SK-N-SH (cell line): ENCODE measurements at regions not wholly inside any gene's neighbourhood (a gene's known extent, or its start where the extent isn't known, plus 50 kb on each side); places are given as distances from the start of the nearest gene placed in this dataset.

Source experiments
- CTCF ChIA-PET: fragments of 300-600, 350-600 bp; formaldehyde crosslinking; extraction: SDS; loops from one replicate; lab custom pipeline; 2021; lab: Yijun Ruan, JAX
- POLR2A ChIA-PET: fragments of 350-600 bp; sonication (Branson Sonifier 250); formaldehyde crosslinking; extraction: SDS; loops from one replicate; lab custom pipeline; 2020; ENCODE audit warnings: antibody characterized with exemption, inconsistent platforms; lab: Yijun Ruan, JAX
- DNase-seq: peaks from one replicate; pipeline ENCODE4 v3.0.0; 2012
- H2AFZ ChIP-seq: fragments of 200-600 bp; sonication (generic); 2 replicates; pipeline ENCODE4 v1.8.1; 2016; ENCODE audit warnings: antibody characterized with exemption, mild to moderate bottlenecking, low read depth
- H3F3A ChIP-seq: fragments of 200-600 bp; sonication (generic); replicated peaks from 2 replicates; pipeline ENCODE3; 2016; ENCODE audit warnings: antibody characterized with exemption, mild to moderate bottlenecking; ENCODE audit not compliant: insufficient read depth
- H3K27ac ChIP-seq, 2 experiments: fragments of 200-500 bp in 1 of 2; fragments of 200-600 bp in 1 of 2; sonication (Bioruptor generic) in 1 of 2; sonication (generic), shearing (Covaris generic) in 1 of 2; 2 replicates each; pipeline versions ENCODE4 v1.5.1 to v1.6.1; 2014 to 2016; ENCODE audit warnings: low read depth in 2 of 2, inconsistent platforms in 1 of 2, low read length in 1 of 2, mild to moderate bottlenecking in 1 of 2, mixed read lengths in 1 of 2
- H3K27me3 ChIP-seq: fragments of 200-600 bp; sonication (generic), shearing (Covaris generic); 2 replicates; pipeline ENCODE4 v1.6.1; 2016; ENCODE audit warnings: mixed run types; ENCODE audit not compliant: insufficient read depth
- H3K36me3 ChIP-seq, 2 experiments: fragments of 200-500 bp in 1 of 2; fragments of 200-600 bp in 1 of 2; sonication (Bioruptor generic) in 1 of 2; sonication (generic) in 1 of 2; replicated peaks in 1 of 2; 2 replicates each; pipeline versions ENCODE3 to v1.5.1; 2014 to 2016; ENCODE audit warnings: low read length in 1 of 2, mild to moderate bottlenecking in 1 of 2; ENCODE audit not compliant: insufficient read depth in 2 of 2, control insufficient read depth in 1 of 2
- H3K4me1 ChIP-seq, 2 experiments: fragments of 200-500 bp in 1 of 2; fragments of 200-600 bp in 1 of 2; sonication (Bioruptor generic) in 1 of 2; sonication (generic), shearing (Covaris generic) in 1 of 2; 2 replicates each; pipeline versions ENCODE4 v1.5.1 to v1.6.1; 2014 to 2016; ENCODE audit warnings: low read depth in 1 of 2, low read length in 1 of 2, mixed run types in 1 of 2; ENCODE audit not compliant: insufficient read depth in 2 of 2, control insufficient read depth in 1 of 2
- H3K4me2 ChIP-seq: fragments of 200-600 bp; sonication (generic), shearing (Covaris generic); 2 replicates; pipeline ENCODE4 v1.6.1; 2017; ENCODE audit warnings: mixed run types
- H3K4me3 ChIP-seq, 2 experiments: fragments of 200-500 bp in 1 of 2; fragments of 200-600 bp in 1 of 2; sonication (Bioruptor generic) in 1 of 2; sonication (generic), shearing (Covaris generic) in 1 of 2; 2 replicates each; pipeline versions ENCODE4 v1.5.1 to v1.8.1; 2014 to 2016; ENCODE audit warnings: low read depth in 2 of 2, inconsistent platforms in 1 of 2, low read length in 1 of 2, mild to moderate bottlenecking in 1 of 2, mixed read lengths in 1 of 2, moderate library complexity in 1 of 2
- H3K79me2 ChIP-seq: fragments of 200-600 bp; sonication (generic); 2 replicates; pipeline ENCODE4 v1.8.1; 2017; ENCODE audit warnings: mild to moderate bottlenecking; ENCODE audit not compliant: insufficient read depth
- H3K9ac ChIP-seq: fragments of 200-600 bp; sonication (generic); 2 replicates; pipeline ENCODE4 v1.6.1; 2017; ENCODE audit warnings: mixed run types
- H3K9me2 ChIP-seq: fragments of 200-600 bp; sonication (generic); 2 replicates; pipeline ENCODE4 v1.6.1; 2017; ENCODE audit warnings: mixed run types
- H3K9me3 ChIP-seq: fragments of 200-600 bp; sonication (generic); 2 replicates; pipeline ENCODE4 v1.6.1; 2017; ENCODE audit warnings: mixed run types, mild to moderate bottlenecking, moderate library complexity
- H4K20me1 ChIP-seq: fragments of 200-600 bp; sonication (generic); 2 replicates; pipeline ENCODE4 v1.6.1; 2017; ENCODE audit warnings: mild to moderate bottlenecking, mixed run types; ENCODE audit not compliant: insufficient read depth
- CHD2 ChIP-seq: fragments of 150-350 bp; IDR thresholded peaks from 2 replicates; pipeline ENCODE4 v1.6.1; 2018; ENCODE audit warnings: low read length; ENCODE audit not compliant: partially characterized antibody
- CTCF ChIP-seq: fragments of 200-600 bp; sonication (generic); IDR thresholded peaks from 2 replicates; pipeline ENCODE4 v1.6.1; 2017; ENCODE audit warnings: antibody characterized with exemption, mild to moderate bottlenecking, moderate library complexity
- ELF1 ChIP-seq: IDR thresholded peaks from 2 replicates; pipeline ENCODE4 v1.4.0; 2012
- EZH2phosphoT487 ChIP-seq: fragments of 200-600 bp; sonication (generic); IDR thresholded peaks from 2 replicates; pipeline ENCODE4 v1.6.1; 2017; ENCODE audit warnings: low read depth, mixed run types, mild to moderate bottlenecking, antibody characterized with exemption, moderate library complexity, borderline replicate concordance
- FOXM1 ChIP-seq: IDR thresholded peaks from 2 replicates; pipeline ENCODE4 v1.4.0; 2012; ENCODE audit warnings: low read depth, mild to moderate bottlenecking
- GABPA ChIP-seq: IDR thresholded peaks from 2 replicates; pipeline ENCODE4 v1.4.0; 2012; ENCODE audit warnings: low read depth, mild to moderate bottlenecking
- NFIC ChIP-seq: IDR thresholded peaks from 2 replicates; pipeline ENCODE4 v1.4.0; 2012; ENCODE audit warnings: borderline replicate concordance
- POLR2AphosphoS5 ChIP-seq: IDR thresholded peaks from 2 replicates; pipeline ENCODE4 v1.6.1; 2012; ENCODE audit warnings: low read depth, low read length
- RFX5 ChIP-seq: IDR thresholded peaks from 2 replicates; pipeline ENCODE4 v1.6.1; 2012; ENCODE audit warnings: mild to moderate bottlenecking, improper control_type of control experiment, low read length
- SMC3 ChIP-seq: IDR thresholded peaks from 2 replicates; pipeline ENCODE4 v1.6.1; 2012; ENCODE audit warnings: low read depth, low read length, improper control_type of control experiment
- TAF1 ChIP-seq: IDR thresholded peaks from 2 replicates; pipeline ENCODE4 v1.6.1; 2012; ENCODE audit warnings: low read depth, mild to moderate bottlenecking, low read length, moderate library complexity, borderline replicate concordance
- TEAD4 ChIP-seq: IDR thresholded peaks from 2 replicates; pipeline ENCODE4 v1.4.0; 2012; ENCODE audit warnings: mild to moderate bottlenecking, borderline replicate concordance; ENCODE audit not compliant: insufficient read depth
- WGBS: methylation state at CpG from one replicate; pipeline ENCODE4 v1.1.6; 2017; ENCODE audit warnings: low lambda C conversion rate; 5-methylcytosine and 5-hydroxymethylcytosine counted together
- TF ChIP-seq, protein P1 (sequence below): fragments of 150-350 bp; IDR thresholded peaks from 2 replicates; pipeline ENCODE4 v1.6.1; 2017; ENCODE audit warnings: antibody characterized with exemption, low read length, low read depth, borderline replicate concordance
- TF ChIP-seq, protein P2 (sequence below): fragments of 150-350 bp; IDR thresholded peaks from 2 replicates; pipeline ENCODE4 v1.6.1; 2016; ENCODE audit warnings: mild to moderate bottlenecking, low read depth, low read length
- TF ChIP-seq, protein P3 (sequence below): IDR thresholded peaks from 2 replicates; pipeline ENCODE4; 2012

- no peak overlapping the region for H3K9ac ChIP-seq
- no peak overlapping the region for H3K4me2 ChIP-seq
- H3K4me1 ChIP-seq = peaks cover 0 to 3% of the 10 kb centered on the region in 2 experiments; a peak in 1 of 4 replicates
- no peaks in the 10 kb centered on the region for H3K79me2 ChIP-seq
- H3K9me2 ChIP-seq = no peaks in the 10 kb centered on the region
- H3K27me3 ChIP-seq = no peaks in the 10 kb centered on the region
- no peak overlapping the region for H3K4me3 ChIP-seq
- no peaks in the 10 kb centered on the region for H3K36me3 ChIP-seq
- TF ChIP-seq ELF1 (no peak), RFX5 (no peak), POLR2AphosphoS5 (no peak), CTCF (no peak), EZH2phosphoT487 (no peak), CHD2 (no peak), GABPA (no peak), TAF1 (no peak), NFIC (no peak), FOXM1 (no peak), TEAD4 (no peak), SMC3 (no peak)
- TF ChIP-seq, protein P1, sequence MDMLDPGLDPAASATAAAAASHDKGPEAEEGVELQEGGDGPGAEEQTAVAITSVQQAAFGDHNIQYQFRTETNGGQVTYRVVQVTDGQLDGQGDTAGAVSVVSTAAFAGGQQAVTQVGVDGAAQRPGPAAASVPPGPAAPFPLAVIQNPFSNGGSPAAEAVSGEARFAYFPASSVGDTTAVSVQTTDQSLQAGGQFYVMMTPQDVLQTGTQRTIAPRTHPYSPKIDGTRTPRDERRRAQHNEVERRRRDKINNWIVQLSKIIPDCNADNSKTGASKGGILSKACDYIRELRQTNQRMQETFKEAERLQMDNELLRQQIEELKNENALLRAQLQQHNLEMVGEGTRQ = no peak
- TF ChIP-seq, protein P2, sequence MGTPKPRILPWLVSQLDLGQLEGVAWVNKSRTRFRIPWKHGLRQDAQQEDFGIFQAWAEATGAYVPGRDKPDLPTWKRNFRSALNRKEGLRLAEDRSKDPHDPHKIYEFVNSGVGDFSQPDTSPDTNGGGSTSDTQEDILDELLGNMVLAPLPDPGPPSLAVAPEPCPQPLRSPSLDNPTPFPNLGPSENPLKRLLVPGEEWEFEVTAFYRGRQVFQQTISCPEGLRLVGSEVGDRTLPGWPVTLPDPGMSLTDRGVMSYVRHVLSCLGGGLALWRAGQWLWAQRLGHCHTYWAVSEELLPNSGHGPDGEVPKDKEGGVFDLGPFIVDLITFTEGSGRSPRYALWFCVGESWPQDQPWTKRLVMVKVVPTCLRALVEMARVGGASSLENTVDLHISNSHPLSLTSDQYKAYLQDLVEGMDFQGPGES = no peak
- TF ChIP-seq, protein P3, sequence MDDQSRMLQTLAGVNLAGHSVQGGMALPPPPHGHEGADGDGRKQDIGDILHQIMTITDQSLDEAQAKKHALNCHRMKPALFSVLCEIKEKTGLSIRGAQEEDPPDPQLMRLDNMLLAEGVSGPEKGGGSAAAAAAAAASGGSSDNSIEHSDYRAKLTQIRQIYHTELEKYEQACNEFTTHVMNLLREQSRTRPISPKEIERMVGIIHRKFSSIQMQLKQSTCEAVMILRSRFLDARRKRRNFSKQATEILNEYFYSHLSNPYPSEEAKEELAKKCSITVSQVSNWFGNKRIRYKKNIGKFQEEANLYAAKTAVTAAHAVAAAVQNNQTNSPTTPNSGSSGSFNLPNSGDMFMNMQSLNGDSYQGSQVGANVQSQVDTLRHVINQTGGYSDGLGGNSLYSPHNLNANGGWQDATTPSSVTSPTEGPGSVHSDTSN = no peak
- POLR2A ChIA-PET = no interaction called here
- DNase-seq = no peak
- H3K9me3 ChIP-seq = no peaks in the 10 kb centered on the region
- H4K20me1 ChIP-seq = no peaks in the 10 kb centered on the region
- no peaks in the 10 kb centered on the region for H3F3A ChIP-seq
- no peak overlapping the region for H3K27ac ChIP-seq
- 22% methylated on average over 9 of the region's 9 CpGs for WGBS
- CTCF ChIA-PET = no interaction called here
- no peak overlapping the region for H2AFZ ChIP-seq
These were observed 1173.2 kb downstream of the BRD1 start for GRCh38 chr22:48654492-48654891.
